HG03108 (cell line): ENCODE measurements at regions not wholly inside any gene's neighbourhood (a gene's known extent, or its start where the extent isn't known, plus 50 kb on each side); places are given as distances from the start of the nearest gene placed in this dataset.
"Not testable (repeated sequence)": the region's sequence is repeated elsewhere in the genome, so short reads cannot be mapped to it uniquely, and the experiment has no call there.

Experiments
- ATAC-seq: cut with Tn5 transposase; IDR thresholded peaks from one replicate; pipeline ENCODE4 v1.9.1; 2021; ENCODE audit warnings: moderate library complexity; ENCODE audit not compliant: unreplicated experiment

DNA sequence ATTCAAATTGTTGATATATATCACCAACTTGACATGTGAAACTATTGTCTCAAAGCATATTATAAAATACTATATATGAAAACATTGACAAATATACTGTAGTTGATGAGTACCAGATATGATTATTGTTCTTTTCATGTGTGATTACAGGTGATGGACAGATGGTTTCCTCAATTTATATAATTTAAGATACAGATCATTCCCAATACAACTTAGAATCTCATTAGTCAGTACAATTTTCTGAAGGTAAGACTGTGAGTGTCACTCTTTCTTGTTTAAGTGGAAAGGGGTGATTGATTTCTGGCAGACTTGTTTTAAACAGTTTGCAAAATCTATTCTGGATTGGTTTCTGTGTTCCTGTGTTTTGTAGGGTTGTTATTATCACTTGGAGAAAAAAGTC, 498.8 kb downstream of the IRS2 start:
- no peak for ATAC-seq

DNA sequence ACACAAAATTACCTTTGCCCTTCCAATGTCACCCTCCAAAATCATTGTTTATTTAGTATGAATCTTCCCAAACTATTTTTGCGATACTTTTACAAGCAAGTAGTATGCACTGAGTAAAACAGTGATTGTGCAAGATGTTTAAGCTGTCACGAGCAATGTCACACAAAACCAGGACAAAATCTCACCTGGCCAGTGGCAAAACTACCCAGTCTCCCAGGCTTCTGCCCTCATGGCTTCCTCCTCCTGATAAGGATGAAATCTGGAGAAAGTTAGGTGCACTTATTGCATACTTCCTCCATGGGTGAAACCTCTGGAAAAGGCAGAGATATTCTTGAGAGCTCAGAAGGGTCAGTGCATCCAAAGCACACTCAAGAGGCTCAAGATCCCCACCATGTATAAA, 500.8 kb downstream of the IRS2 start:
- no peak for ATAC-seq

GRCh38 chr13:109281903-109282635, 504.3 kb downstream of the IRS2 start:
- ATAC-seq = no peak

- ATAC-seq = no peak
Measured at GRCh38 chr13:109281017-109281902, 505.1 kb downstream of the IRS2 start.

- no peak for ATAC-seq
Measured at GRCh38 chr13:109276261-109276660, 510.1 kb downstream of the IRS2 start.

DNA sequence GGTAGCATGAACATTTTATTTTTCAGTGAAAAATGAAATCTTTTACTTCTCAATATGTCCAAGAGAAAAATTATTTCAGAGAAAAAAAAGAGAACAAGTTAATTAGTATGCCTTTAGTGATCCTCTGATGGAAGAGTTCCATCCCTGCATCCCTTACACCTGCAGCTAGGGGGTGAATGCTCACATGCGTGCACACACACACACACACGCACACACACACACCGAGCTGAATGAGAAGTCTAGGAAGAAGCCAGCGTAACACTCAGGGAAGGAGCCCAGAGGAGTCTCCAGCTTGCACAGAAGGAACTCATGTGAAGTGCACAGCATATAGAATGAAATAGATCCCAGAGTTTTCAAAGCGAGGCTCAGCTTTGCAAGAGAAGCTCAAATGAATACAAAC, 510.5 kb downstream of the IRS2 start:
- no peak for ATAC-seq

GRCh38 chr13:109275139-109275745, 511.1 kb downstream of the IRS2 start:
- ATAC-seq = no peak

DNA sequence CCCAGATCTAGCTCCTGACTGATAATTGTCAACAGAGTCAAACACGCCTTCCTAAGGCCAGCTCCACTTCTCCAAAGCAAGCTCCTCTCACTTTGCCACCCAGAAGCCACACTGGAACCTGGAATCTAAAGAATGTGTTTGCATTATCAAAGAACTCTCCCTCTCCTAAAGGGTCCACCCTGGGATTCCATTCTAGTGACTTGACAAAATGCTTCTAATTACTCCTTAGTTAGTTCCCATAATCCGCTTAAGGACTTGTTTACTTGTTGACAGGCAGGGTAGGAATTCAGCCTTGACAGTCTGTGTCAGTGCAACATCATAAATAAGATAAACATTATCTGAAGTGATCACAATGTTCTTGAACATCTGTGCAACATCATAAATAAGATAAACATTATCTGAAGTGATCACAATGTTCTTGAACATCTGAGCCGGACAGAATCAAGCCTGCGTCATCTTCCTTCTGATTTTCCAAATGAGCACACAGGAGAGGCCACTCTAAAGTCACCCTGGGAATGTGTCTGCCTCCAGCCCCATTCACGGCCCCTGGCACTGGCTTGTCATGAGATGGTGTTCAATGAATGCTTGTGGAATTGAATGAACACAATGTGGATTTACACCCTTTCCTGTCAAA, 512.1 kb downstream of the IRS2 start:
- ATAC-seq = no peak

DNA sequence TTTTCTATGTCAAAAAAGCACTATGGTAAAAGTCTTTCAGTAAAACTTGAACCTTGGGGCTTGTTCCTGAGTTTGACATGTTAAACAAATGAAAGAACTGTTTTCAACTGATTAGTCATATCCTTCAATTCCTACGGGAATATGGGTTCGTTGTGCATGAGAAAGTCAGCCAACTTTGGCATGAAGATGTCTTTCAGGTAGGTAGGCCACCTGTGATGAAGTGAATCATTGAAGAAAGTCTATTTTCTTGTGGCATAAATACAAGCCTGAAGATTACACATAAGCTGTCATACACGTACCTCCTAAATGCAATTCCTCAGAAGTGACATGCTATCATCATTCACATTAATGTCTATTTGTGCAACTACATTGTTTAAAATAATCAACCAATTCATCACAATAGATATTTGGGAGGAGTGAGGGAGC, 513.0 kb downstream of the IRS2 start:
- ATAC-seq = no peak

DNA sequence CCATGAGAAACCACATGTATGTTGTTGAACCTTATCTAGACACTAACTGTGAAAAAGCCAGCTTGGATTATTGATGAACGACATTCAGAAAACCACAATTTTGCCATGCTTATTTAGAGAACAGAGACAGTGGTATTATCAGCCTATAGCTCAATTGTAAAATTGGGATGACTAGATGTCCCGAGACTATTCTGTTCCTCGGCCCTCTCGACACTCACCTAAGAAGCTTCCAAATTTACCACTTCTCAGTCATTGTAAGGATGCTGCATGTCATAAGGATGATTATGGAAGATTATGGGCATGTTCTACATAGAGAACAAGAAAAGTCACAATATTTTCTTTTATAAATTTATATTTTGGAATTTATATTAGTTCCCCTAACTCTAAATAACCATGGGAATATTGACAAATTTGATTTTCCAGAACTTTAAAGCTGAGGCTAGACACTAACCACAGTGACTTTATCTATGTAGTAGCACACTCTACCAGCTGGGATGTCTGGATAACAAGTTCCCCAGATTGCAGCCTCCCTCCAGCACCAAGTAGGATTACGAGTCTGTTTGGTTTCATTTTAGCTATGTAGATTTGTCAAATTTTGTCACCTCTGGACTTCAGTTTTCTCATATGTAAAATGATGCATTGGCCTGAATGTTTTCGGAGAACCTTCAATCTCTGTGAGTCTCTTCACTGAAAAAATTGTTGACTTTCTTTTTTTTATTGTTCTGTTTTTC, 513.6 kb downstream of the IRS2 start:
- no peak for ATAC-seq

DNA sequence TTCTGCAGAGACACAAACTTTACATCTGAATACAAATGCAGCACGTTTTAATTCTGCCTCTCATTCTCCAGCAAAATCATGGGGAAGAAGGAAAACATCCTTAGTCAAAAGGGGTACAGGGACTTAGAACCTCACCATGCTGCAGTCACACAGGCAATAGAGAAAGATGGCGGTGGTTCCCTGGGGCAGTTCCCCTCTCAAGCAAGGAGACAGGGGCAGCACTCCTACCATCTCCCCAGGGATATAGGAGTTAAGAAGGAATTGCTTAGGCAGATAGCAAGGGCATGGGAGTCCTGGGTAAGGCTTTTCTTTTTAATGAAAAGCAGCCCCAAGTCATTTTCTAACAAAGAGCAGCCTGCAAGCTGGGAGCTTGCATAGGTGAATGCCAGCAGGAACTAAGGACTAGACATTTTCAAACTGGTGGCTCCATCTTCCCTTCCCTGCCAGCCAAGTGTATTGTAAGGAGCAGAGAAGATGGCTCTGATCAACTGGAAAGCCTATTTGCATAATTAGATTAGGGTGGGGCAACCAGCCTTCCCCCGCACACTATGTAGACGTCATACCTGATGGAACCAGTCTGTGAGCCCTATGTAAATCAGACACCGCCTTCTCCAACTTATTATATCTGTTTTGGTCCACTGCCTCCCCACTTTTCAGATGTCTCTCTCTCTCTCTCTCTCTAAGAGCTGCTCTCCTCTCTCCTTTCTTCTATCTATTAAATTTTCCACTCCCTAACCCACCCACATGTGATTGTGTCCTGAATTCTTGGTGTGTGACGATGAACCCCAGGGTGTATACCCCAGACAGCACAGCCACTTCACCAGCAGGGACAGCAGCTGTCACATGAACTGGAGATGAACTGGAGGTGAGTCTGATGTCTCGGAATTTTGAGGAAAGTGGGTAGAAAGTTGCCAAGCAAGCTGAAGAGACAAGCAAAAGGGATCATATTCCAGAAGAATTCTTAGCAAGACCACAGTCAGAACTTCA, 514.5 kb downstream of the IRS2 start:
- ATAC-seq = no peak

GRCh38 chr13:109271061-109271460, 515.3 kb downstream of the IRS2 start:
- no peak for ATAC-seq

DNA sequence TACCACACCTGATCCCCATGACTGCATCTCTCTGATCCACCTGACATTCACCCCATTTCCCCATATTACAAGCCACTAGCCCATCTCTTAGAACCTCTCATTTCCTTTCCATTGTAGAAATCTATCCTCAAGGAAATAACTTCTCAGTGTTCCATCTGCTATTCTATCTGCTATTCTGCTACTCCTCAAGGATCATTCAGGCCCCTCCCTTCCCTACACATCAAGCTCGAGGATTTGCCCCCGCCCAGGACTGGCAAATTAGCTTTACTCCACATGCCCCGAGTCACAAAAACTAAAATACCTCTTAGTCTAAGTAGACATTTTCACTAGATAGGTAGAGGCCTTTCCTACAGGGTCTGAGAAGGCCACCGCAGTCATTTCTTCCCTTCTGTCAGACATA, 517.0 kb downstream of the IRS2 start:
- ATAC-seq = not testable (repeated sequence)

DNA sequence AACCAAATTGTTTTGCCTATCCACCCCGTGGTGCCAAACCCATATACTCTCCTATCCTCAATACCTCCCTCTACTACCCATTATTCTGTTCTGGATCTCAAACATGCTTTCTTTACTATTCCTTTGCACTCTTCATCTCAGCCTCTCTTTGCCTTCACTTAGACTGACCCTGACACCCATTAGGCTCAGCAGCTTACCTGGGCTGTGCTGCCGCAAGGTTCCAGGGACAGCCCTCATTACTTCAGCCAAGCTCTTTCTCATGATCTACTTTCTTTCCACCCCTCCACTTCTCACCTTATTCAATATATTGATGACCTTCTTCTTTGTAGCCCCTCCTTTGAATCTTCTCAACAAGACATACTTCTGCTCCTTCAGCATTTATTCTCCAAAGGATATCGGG, 517.9 kb downstream of the IRS2 start:
- ATAC-seq = not testable (repeated sequence)

DNA sequence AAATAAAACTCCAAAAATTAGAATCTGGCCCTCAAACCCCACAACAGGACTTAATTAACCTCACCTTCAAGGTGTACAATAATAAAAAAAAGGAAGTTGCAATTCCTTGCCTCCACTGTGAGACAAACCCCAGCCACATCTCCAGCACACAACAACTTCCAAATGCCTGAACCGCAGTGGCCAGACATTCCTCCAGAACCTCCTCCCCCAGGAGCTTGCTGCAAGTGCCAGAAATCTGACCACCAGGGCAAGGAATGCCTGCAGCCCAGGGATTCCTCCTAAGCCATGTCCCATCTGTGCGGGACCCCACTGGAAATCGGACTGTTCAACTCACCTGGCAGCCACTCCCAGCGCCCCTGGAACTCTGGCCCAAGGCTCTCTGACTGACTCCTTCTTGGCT, 519.0 kb downstream of the IRS2 start:
- ATAC-seq = not testable (repeated sequence)

GRCh38 chr13:109265438-109265742, 521.0 kb downstream of the IRS2 start:
- not testable (repeated sequence) for ATAC-seq

DNA sequence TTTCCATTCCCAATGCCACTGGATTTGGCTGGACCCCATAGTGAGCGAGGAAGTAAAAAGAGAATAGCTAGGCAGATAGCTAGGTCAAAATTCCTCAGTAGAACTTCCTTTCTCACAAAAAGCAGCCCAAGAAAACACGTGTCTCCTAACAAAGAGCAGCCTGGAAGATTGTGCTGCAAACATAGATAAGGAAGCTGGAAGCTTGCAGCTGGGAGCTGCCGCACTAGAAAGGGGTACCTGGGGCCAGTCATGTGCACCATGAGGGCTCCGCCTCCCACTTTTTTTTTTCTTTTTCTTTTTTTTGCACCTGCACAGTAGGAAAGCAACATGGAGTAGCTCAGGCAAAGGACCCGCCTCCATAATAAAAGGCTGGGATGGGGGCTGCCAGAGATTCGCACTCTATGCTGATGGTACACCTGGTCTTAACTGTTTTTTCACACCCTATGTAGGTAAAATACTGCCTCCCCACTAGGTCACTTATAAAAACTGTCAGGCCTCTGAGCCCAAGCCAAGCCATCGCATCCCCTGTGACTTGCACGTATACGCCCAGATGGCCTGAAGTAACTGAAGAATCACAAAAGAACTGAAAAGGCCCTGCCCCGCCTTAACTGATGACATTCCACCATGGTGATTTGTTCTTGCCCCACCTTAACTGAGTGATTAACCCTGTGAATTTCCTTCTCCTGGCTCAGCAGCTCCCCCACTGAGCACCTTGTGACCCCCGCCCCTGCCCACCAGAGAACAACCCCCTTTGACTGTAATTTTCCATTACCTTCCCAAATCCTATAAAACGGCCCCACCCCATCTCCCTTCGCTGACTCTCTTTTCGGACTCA, 521.6 kb downstream of the IRS2 start:
- not testable (repeated sequence) for ATAC-seq

DNA sequence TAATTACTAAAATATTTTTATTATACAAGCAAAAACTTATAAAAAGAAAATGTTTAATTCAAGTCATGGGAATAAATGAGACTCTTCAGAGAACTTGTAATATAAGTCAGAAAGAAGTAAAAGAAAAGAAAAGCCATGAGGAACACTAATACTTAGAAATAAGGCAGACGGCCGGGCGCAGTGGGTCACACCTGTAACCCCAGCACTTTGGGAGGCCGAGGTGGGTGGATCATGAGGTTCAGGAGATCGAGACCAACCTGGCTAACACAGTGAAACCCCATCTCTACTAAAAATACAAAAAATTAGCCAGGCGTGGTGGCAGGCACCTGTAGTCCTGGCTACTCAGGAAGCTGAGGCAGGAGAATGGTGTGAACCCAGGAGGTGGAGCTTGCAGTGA, 528.6 kb downstream of the IRS2 start:
- ATAC-seq = not testable (repeated sequence)
